Astrocyte of the hippocampus (primary cell): ENCODE measurements at regions not wholly inside any gene's neighbourhood (a gene's known extent, or its start where the extent isn't known, plus 50 kb on each side); places are given as distances from the start of the nearest gene placed in this dataset.

Source experiments
- DNase-seq: peaks from one replicate; pipeline ENCODE4 v3.0.0; 2011; ENCODE audit warnings: low read depth, low spot score

GRCh38 chr1:157292302-157292701 is 154.1 kb upstream of the ETV3 start:
- DNase-seq, result no peak

GRCh38 chr1:157291083-157291482 is 152.9 kb upstream of the ETV3 start:
- DNase-seq, result no peak

DNA sequence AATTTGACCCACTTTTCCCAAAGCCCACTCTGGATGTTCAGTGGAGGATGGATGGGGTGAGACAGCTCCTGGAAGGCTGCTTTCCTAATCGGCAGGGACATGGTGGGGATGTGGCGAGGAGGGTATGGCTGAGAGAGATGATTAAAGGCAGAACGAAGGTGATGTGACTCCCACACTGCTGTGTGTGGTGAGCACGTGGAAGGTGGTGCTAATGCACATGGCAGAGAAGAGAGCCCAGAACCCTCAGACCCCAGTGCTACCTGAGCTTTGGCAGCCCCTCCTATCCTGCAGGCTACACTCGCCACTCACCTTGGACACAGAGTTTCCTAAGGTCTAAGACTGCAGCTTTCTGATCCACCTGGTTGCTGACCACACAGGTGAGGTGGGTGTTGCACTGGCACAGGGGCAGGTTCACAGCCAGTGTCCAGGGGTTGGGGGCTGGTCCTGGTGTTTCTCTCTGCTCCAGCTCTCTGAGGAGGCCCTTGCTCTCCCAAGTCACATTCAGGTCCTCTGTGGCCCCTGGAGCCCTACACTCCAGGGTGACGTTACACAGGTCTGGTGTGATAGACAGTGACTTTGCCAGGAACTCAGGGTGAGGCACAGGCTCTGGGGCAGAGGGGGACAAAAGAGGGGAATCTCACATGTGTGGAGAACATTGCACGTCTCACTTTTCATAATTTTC is 151.4 kb upstream of the ETV3 start:
- no peak for DNase-seq

DNA sequence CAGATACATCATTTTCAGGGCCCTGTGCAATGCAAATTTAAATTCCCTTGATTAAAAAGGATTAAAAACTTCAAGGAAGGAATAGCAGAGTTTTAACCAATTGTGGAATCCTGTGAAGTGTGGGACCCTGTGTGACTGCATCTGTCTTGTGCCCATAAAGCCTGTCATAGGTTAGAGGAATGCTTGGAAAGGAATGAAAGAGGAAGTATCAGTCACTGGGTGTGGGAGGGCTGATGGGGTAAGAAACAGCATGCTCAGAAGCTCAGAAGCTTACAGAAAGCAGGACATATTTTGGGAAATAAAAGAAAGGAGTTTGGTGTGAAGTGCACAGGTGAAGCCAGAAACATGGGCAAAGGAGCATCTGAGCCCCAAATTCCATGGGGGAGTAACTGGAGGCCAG is 150.8 kb upstream of the ETV3 start:
- no peak for DNase-seq

DNA sequence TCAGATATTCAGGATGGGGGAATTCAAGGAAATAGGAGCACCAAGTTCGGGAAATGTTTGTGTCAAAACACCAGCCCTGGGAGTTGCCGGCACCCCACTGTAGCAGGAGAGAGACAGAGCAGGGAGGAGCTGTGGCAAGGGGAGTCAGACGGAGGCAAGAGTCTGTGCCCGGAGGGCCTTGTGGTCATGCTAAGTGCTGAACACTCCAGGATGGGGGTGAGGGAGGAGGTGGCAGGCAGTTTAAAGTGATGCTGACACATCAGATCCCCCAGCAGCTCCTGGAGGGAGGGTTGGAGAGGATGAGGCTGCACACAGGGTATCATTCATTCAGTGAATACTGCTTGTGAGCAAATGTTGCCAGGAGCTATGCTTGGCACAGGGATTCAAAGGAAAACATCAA is 150.3 kb upstream of the ETV3 start:
- no peak for DNase-seq

DNA sequence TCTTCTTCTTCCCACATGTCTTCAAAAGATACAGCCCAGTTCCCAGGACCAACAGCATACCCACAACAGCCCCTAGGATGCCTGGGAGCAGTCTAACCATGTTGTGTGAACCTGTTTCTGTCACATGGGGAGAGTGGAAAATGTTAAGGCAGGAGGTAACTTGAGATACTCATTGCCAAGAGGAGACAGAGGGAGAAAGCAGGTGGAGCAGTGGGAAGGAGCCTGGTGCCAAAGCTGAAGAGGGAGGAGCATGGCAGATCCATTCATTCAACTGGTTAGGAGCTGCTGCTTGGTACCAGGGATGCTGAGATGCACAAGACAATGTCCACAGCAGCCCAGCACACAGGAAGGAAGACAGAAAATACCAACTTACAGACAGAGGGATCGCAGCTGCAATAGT is 149.8 kb upstream of the ETV3 start:
- DNase-seq, result no peak

DNA sequence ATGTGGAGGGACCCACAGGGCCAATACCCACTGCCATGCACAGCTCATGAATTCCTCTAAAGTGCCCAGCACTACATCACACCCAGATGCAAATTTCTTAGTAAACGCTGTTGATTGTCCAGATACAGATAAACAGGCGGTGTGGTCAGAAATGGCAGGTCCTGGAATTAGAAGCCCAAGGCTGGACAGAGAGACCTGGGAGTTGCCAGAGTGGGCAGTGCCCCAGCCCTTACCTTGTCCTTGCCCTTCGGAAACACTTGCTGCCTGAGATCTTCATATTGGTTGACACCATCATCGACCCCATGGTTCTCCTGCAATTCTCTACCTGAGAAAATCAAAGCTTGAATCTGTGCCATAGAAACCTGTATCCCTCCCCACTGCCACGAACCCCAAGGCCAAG is 149.3 kb upstream of the ETV3 start:
- no peak for DNase-seq

- DNase-seq, result no peak
These were observed 148.6 kb upstream of the ETV3 start for GRCh38 chr1:157286646-157287420.

GRCh38 chr1:157286096-157286495 is 147.9 kb upstream of the ETV3 start:
- DNase-seq, result no peak

DNA sequence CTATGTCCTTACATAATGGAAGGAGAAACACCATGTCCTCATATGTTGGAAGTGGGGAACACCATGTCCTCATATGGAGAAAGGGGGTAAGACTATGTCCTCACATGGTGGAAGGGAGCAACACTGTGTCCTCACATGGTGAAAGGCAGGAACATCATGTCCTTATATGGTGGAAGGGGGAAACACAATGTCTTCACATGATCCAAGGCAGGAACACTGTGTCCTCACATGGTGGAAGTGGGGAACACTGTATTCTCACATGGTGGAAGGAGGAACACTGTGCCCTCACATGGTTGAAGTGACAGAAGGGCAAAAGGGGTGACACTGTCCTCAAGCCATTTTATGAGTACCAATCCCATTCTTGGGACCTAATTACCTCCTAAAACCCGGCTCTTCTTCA is 146.3 kb upstream of the ETV3 start:
- DNase-seq, result no peak

DNA sequence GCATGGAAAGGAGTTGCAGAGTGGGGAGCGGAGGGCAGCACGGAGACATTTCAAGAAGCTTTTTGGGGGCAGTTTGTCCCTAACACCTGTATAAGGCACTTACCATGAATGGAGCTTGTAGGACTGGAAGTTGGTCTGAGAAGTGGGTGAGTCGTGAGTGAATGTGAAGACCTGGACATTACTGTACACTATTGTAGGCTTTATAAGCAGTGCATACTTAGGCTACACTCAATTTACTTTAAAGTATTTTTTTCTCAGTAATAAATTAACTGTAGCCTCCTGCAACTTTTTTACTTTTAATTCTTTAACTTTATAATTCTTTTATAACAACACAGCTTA is 141.6 kb upstream of the ETV3 start:
- no peak for DNase-seq

- DNase-seq, result no peak
These were observed 141.1 kb upstream of the ETV3 start for GRCh38 chr1:157279138-157279801.

DNA sequence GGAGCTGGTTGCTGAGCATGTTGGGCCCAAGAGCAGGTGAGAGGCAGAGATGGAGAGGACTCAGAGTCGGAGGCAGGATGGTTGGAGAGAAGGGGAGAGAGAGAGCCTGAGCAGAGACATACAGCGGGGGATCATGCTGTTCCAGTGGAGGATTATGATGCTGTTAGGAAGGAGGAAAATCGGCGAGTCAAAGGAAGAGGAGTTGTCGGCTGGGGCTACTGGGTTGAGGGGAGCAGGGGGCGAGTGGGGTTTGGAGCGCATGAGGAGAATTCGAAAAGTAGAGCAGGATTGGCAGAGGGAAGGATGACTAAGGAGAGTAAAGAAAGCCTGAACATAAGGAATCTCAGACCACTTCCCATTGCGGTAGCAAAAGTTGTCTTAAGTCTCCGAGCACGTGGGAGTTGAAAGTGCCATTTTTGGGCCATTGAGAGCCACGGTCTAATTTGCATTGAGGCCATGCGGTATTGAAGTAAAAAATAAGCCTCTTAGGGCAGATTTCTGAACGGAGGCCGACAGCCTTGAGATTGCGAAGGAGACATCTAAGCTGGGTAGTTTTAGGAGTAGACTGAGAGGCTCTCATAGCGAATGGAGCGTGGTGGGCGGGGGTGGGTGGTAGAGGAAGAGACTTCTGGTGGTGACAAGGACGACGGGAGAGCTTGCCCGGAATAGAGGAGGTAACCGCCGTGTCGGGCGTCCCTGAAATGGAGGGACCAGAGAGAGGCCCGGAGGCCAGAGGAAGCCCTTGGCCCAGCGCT is 140.4 kb upstream of the ETV3 start:
- DNase-seq, result no peak

DNA sequence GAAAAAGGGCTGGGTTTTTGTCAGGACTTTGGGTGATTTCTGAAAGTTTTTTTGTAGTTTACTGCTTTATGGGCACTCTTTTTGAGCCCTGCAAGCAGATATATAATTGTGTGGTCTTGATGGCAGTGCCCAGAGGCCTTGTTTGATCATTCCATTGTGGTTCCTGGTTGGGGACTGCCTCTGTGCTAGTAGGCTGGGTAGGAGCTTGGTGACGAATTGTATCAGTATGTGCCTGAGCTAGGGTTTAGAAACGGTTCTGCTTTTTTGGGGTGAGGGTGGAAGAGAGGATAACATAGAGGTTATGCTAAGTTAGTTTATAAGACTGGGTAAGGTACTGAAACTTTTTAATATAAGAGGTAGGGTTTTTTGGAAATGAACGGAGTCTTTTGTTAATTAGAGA is 139.7 kb upstream of the ETV3 start:
- no peak for DNase-seq

DNA sequence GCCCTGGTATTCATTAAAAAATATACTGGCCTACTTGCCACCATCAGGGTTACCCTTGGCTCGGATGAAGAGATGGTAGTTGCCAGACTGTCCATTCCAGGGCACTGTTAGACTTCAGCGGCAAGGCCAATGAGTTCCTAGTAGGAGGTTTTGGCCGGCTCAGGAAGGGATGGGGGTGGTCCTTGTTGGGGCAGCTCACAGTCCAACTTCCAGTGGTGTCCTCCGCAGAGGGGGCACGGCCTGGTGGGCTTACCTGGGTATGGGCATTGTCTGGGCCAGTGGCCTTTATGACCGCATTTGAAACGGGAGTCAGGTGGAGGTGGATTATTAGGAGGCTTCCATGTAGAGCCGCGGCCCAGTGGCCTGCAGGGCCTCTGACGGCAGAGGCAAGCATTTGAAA is 139.1 kb upstream of the ETV3 start:
- no peak for DNase-seq

GRCh38 chr1:157274698-157275534 is 136.7 kb upstream of the ETV3 start:
- DNase-seq, result peak; percentile 16

DNA sequence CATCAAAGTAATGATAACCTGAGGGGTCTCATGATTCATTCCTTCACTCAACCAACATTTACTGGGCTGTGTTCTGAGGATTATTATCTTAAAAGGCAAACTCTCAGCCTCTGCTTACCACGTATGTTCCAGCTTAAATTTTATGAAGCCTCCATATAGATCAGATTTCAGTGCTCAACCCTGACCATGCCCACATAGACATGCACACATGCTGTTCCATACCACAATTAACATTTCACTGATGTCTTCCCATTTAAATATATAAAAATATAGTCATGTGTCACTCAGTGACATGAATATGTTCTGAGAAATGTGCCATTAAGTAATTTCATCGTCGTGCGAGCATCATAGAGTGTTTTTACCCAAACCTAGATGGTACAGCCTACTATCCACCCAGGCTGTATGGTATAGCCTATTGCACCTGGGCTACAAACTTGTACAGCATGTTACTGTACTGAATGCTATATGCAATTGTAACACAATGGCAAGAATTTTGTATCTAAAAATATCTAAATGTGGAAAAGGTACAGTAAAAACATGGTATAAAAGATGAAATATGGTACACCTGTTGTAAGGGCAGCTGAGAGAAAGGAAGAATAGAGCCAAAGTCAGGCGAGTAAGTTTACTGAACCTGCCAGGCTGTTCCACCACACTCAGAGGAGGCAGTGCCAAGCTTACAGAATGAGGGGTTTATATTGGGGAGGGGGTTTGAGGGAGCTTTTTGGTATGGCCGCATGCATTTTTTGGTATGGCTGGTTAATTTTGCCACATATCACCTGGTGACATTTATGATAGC is 134.7 kb upstream of the ETV3 start:
- no peak for DNase-seq

DNA sequence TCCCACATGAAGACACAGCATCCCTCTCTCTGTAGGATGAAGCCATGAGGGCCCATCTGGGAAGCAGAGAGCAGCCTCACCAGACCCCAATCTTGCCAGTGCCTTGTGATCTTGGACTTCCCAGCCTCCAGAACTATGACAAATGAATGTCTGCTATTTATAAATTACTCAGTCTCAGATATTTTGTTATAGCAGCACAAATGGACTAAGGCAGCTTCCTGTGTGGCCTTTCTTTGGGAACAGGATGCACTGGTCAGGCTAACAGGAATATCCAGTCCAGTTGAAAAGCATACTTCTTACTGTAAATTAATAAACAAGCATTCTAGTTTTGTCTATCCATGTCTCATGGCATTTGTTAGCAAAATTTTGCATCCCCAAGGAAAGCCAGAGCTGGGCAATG is 134.1 kb upstream of the ETV3 start:
- no peak for DNase-seq

DNA sequence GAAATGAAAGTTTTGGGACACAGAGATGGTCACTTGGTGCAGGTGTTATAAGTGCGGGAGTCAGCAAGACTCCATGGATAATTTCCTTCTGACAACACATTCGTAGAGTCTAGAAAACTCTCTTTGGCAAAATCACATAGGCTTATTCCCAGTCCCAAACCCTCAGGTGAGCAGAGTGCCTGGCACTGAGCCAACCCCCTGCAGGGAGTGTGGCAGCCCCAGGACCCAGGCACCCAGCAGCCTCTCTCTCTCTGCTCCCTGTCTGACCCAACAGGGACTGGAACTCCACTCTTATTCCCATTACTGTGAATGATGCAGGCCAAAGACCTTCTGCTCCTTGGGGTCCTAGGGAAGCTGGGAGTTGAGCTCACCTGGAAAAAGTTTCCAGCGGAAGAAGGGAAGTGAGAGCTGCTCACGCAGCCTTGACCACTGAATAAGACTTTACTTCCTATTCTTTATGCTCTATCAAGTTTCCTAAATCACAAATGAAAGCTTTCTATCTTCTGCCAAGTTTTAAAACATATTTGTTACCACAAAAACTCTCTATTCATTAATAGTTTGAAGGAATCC is 132.6 kb upstream of the ETV3 start:
- DNase-seq, result no peak

DNA sequence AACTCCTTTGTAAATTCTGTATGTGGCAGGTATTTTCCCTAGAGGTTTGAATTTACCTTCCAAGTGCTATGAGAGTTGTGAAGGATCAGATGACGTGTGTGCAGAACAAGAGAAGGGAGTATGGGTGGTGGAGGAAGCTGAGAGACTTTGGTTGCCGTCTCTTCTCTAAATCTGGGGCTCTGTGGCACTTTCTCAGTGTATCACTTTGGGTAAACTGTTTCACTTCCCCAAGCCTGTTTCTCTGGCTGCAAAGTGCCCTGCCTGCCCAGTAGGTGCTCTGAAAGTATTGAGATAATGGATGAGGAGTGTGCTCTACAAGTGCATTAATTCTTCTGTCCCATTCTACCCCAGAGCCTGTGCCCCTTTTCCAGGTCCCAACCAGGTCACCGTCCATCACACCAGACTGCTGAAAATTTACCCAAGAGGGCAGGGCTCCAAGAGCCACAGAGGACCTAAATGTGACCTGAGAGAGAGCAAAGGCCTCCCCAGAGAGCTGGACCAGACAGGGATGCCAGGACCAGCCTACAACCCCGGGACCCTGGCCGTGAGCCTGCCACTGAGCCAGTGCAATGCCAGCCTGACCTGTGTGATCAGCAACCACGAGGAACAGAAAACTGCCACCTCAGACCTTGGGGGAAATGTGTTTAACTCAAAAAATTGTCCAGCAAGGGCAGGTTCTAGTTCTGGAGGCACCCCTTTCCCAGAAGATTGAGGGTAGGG is 131.6 kb upstream of the ETV3 start:
- no peak for DNase-seq
